Endothelial cell of umbilical vein (primary cell): ENCODE measurements at regions not wholly inside any gene's neighbourhood (a gene's known extent, or its start where the extent isn't known, plus 50 kb on each side); places are given as distances from the start of the nearest gene placed in this dataset.

ENCODE experiments used
- BruUV-seq: library from RNA; stranded (reverse); fragments of 400-500 nt; replicated peaks from 2 replicates; lab custom pipeline; 2021; lab: Mats Ljungman, UMichigan
- CTCF ChIA-PET: fragments of 300-600, 350-600 bp; sonication (Branson Sonifier 250); formaldehyde crosslinking; loops from one replicate; lab custom pipeline; 2021; ENCODE audit warnings: antibody characterized with exemption, inconsistent platforms; lab: Charles Lee
- POLR2A ChIA-PET: fragments of 300-600, 350-600 bp; sonication (Branson Sonifier 250); formaldehyde crosslinking; loops from one replicate; lab custom pipeline; 2021; ENCODE audit warnings: antibody characterized with exemption, inconsistent platforms; lab: Charles Lee
- DNase-seq: peaks from one replicate; pipeline ENCODE4 v3.0.0-alpha.2; 2011; ENCODE audit warnings: low read depth, low spot score
- FAIRE-seq: peaks from 2 replicates; lab custom pipeline; 2011; peaks lifted over from hg19 to GRCh38; lab: Jason Lieb, UNC
- H2AFZ ChIP-seq: 2 replicates; pipeline ENCODE4 v1.6.0; 2012; ENCODE audit warnings: low read depth, low read length, control low read depth, inconsistent platforms
- H3K27ac ChIP-seq: 2 replicates; pipeline ENCODE4 v1.5.1; 2011; ENCODE audit warnings: low read depth, mild to moderate bottlenecking, control low read depth, low read length, moderate library complexity; ENCODE audit not compliant: insufficient read depth
- H3K27me3 ChIP-seq, 2 experiments: 2 replicates each; pipeline versions ENCODE4 v1.6.0 to v1.6.1; 2011; ENCODE audit warnings: low read length in 2 of 2, mixed read lengths in 1 of 2; ENCODE audit not compliant: control insufficient read depth in 2 of 2, insufficient read depth in 2 of 2
- H3K36me3 ChIP-seq, 2 experiments: 2 replicates in 1 of 2; 3 replicates in 1 of 2; pipeline ENCODE4 v1.5.1; 2011; ENCODE audit warnings: low read length in 2 of 2, mild to moderate bottlenecking in 1 of 2, moderate library complexity in 1 of 2; ENCODE audit not compliant: control insufficient read depth in 2 of 2, insufficient read depth in 2 of 2; ENCODE audit errors: extremely low read depth in 1 of 2
- H3K4me1 ChIP-seq: 3 replicates; pipeline ENCODE4 v1.5.1; 2011; ENCODE audit warnings: mild to moderate bottlenecking, low read length; ENCODE audit not compliant: control insufficient read depth, insufficient read depth; ENCODE audit errors: extremely low read depth
- H3K4me2 ChIP-seq: 2 replicates; pipeline ENCODE4 v1.6.1; 2011; ENCODE audit warnings: low read length, control low read depth, mixed read lengths; ENCODE audit not compliant: insufficient read depth
- H3K4me3 ChIP-seq, 3 experiments: fragments of 200-600 bp in 1 of 3; sonication (generic), shearing (Covaris generic) in 1 of 3; replicated peaks in 1 of 3; 2 replicates each; pipeline ENCODE4 v1.5.1; 2011 to 2016; ENCODE audit warnings: control low read depth in 3 of 3, low read length in 3 of 3, mild to moderate bottlenecking in 2 of 3, inconsistent platforms in 1 of 3, low read depth in 1 of 3, moderate library complexity in 1 of 3; ENCODE audit not compliant: insufficient read depth in 1 of 3
- H3K79me2 ChIP-seq: 2 replicates; pipeline ENCODE4 v1.6.0; 2012; ENCODE audit warnings: low read length, inconsistent platforms; ENCODE audit not compliant: control insufficient read depth, insufficient read depth
- H3K9ac ChIP-seq: replicated peaks from 2 replicates; pipeline ENCODE3; 2011; ENCODE audit warnings: low read length, control low read depth; ENCODE audit not compliant: insufficient read depth; ENCODE audit errors: extremely low read depth
- H3K9me1 ChIP-seq: replicated peaks from 3 replicates; pipeline ENCODE4 v1.6.0; 2011; ENCODE audit warnings: mild to moderate bottlenecking, low read length; ENCODE audit not compliant: control insufficient read depth, insufficient read depth; ENCODE audit errors: extremely low read depth
- H3K9me3 ChIP-seq: replicated peaks from 2 replicates; pipeline ENCODE4 v1.5.1; 2012; ENCODE audit warnings: low read length, inconsistent platforms; ENCODE audit not compliant: control insufficient read depth, insufficient read depth
- H4K20me1 ChIP-seq: replicated peaks from 2 replicates; pipeline ENCODE3; 2011; ENCODE audit warnings: mild to moderate bottlenecking, low read length; ENCODE audit not compliant: control insufficient read depth, insufficient read depth; ENCODE audit errors: extremely low read depth
- CTCF ChIP-seq, 2 donors: IDR thresholded peaks; 1 replicate in 1 of 2; 2 replicates in 1 of 2; pipeline ENCODE4 v1.5.1; 2011; ENCODE audit warnings: low read length in 2 of 2, mild to moderate bottlenecking in 2 of 2, moderate library complexity in 2 of 2, control low read depth in 1 of 2, inconsistent platforms in 1 of 2, low read depth in 1 of 2; ENCODE audit not compliant: insufficient read depth in 1 of 2; ENCODE audit errors: extremely low read depth in 1 of 2
- EZH2 ChIP-seq: IDR thresholded peaks from 2 replicates; pipeline ENCODE4 v1.6.1; 2012; ENCODE audit warnings: borderline replicate concordance, low read depth, mild to moderate bottlenecking, moderate library complexity, low read length, inconsistent platforms; ENCODE audit not compliant: severe bottlenecking
- GATA2 ChIP-seq: IDR thresholded peaks from 2 replicates; pipeline ENCODE4 v1.7.0; 2011; ENCODE audit warnings: low read depth, mild to moderate bottlenecking, moderate library complexity, mixed read lengths, low read length; ENCODE audit not compliant: insufficient read length, insufficient read depth
- JUN ChIP-seq: IDR thresholded peaks from 2 replicates; pipeline ENCODE4 v1.6.1; 2011; ENCODE audit warnings: borderline replicate concordance, low read depth; ENCODE audit not compliant: insufficient read length, insufficient read depth
- MAX ChIP-seq: IDR thresholded peaks from 2 replicates; pipeline ENCODE4 v1.6.1; 2011; ENCODE audit not compliant: insufficient read depth, insufficient read length
- MYC ChIP-seq: IDR thresholded peaks from one replicate; pipeline ENCODE4 v1.6.1; 2011; ENCODE audit warnings: mild to moderate bottlenecking, low read depth, low read length
- POLR2A ChIP-seq: IDR thresholded peaks from 2 replicates; pipeline ENCODE4 v1.6.1; 2012; ENCODE audit warnings: low read depth, mild to moderate bottlenecking, control low read depth, low read length
- POLR2AphosphoS5 ChIP-seq: IDR thresholded peaks from 2 replicates; pipeline ENCODE4 v1.6.1; 2012; ENCODE audit warnings: low read depth, mild to moderate bottlenecking, control low read depth, low read length, moderate library complexity; ENCODE audit not compliant: insufficient read depth
- dilution Hi-C: fragments of 300-500 bp; cut with MboI; formaldehyde crosslinking; loops from one replicate; pipeline ENCODE4 v1.15.0; 2019; ENCODE audit warnings: low sequenced_read_pairs; ENCODE audit not compliant: extremely low pct_ligation_motif_present
- intact Hi-C: fragments of 100-400 bp; cut with micrococcal nuclease; formaldehyde crosslinking; loops from one replicate; pipeline ENCODE4 v1.10.0; 2022

DNA sequence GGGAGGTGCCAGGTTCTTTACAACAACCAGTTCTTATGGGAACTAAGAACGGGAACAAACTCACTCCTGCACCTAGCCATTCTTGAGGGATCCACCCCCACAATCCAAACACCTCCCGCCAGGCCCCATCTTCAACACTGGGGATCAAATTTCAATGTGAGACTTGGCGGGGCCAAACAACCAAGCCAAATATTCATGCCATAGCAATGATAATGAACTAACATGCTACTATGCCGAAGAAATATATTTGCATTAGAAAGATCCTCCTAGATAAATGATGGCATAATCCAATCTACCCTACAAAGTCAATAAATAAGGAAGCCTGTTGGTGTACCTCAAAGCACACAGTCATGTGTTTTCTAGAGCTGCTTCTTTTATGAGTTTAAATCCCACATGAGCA lies 57.6 kb downstream of the CCDC71L start:
- dilution Hi-C loops: no loop called here
- Histone ChIP-seq H3K9ac (no peak overlapping the region), H3K4me2 (no peak overlapping the region), H3K27ac (no peak overlapping the region), H3K4me1 (peaks cover 5% of the 10 kb centered on the region), H4K20me1 (no peaks in the 10 kb centered on the region), H3K79me2 (no peaks in the 10 kb centered on the region), H2AFZ (no peak overlapping the region), H3K9me1 (no peaks in the 10 kb centered on the region), H3K36me3 (no peaks in the 10 kb centered on the region), H3K4me3 (no peak overlapping the region), H3K9me3 (no peaks in the 10 kb centered on the region), H3K27me3 (no peaks in the 10 kb centered on the region)
- FAIRE-seq (no peak), DNase-seq (no peak)
- no TSS peak for BruUV-seq
- ChIA-PET CTCF (no interaction called here), POLR2A (no interaction called here)
- TF ChIP-seq EZH2: no peak
- TF ChIP-seq JUN: no peak
- TF ChIP-seq GATA2: no peak
- no peak for TF ChIP-seq POLR2AphosphoS5
- no peak for TF ChIP-seq POLR2A
- no peak for TF ChIP-seq MYC
- TF ChIP-seq MAX: no peak
- no peak for TF ChIP-seq CTCF (IDR thresholded peaks at IDR 0.05; ENCODE audit: extremely low read depth in 1 of 2, insufficient read depth in 1 of 2, low read depth in 1 of 2, low read length in 2 of 2)
- intact Hi-C loops: no loop called here
